GM18868 (cell line): ENCODE measurements at regions not wholly inside any gene's neighbourhood (a gene's known extent, or its start where the extent isn't known, plus 50 kb on each side); places are given as distances from the start of the nearest gene placed in this dataset.
"Not testable (repeated sequence)": the region's sequence is repeated elsewhere in the genome, so short reads cannot be mapped to it uniquely, and the experiment has no call there.

ENCODE experiments used
- ATAC-seq: cut with Tn5 transposase; IDR thresholded peaks from one replicate; pipeline ENCODE4 v1.9.1; 2021; ENCODE audit warnings: mild to moderate bottlenecking, moderate library complexity; ENCODE audit not compliant: unreplicated experiment

DNA sequence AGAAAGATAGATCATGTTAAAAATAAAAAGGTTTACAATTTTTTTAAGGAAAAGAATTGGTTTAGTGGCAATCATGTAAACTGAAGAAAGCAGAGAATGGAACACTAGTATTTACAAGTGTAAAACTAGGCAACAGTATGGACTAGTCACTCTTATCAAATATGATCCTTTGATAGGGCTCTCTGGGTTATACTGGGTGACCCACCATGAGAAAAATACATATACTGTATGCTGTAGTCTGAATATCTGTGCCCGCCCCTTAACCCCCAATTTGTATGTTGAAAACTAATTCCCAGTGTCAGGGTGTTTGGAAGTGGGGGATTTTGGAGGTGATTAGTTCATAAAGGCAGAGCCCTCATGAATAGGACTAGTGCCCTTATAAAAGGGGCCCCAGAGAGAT is 236.8 kb upstream of the TARS1 start:
- ATAC-seq, result no peak

DNA sequence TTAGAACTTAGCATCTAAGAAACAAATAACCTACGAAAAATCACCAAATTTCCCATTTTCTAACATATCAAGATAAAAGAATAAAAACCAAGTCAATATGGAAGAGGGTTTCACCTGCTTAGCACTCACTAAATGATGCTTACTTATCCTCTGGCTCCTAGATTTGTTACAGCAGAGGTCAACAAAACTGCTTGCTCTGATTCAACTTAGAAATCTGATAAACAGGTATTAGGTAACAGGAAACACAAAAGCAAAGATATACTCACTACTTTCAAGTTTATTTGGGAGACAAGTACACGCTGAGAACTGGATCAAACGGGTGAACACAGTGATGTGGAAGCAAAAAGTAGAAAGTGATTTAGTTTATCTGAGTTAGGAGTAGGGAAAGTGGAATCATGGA is 235.7 kb upstream of the TARS1 start:
- no peak for ATAC-seq

- ATAC-seq, result no peak
Observed at GRCh38 chr5:33205727-33206410, 234.9 kb upstream of the TARS1 start.

GRCh38 chr5:33206962-33207506 is 233.7 kb upstream of the TARS1 start:
- no peak for ATAC-seq

DNA sequence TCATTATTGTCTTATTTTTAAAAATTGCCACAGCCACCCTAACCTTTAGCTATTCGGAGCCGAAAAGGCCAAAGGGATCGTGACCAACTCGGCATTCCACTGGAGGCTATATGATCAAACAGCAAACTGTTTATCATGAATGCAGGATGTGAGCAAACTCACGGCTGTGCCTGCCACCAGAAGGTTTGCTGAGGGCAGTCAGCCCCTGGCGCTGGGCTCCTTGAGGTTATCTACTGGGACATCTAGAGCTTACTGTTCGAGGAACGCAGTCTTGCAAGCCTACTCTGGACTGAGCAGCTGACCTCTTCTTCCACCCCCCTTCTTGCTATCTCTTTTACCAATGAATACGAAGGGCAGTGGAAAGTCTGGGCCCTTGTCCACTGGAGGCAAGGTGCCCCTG is 231.5 kb upstream of the TARS1 start:
- ATAC-seq, result no peak

GRCh38 chr5:33210221-33210620 is 230.5 kb upstream of the TARS1 start:
- not testable (repeated sequence) for ATAC-seq

DNA sequence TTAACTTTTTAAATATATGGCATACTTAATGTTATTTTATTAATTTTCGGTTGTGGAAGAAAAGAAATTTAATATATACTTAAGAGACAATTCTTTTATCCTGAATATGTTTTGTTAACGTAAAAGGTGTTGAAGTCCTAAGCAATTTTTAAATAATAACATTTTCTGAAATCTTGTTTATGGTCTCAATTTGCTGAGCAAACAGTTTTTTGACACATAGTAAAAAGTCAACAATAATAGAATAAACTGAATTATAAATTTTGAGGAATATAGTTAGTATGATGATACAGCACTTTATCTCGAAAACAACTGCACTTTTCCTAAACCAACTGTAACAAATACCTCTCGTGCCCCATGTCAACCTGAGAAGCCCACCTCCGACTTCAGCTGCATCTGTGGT is 229.8 kb upstream of the TARS1 start:
- ATAC-seq, result no peak

GRCh38 chr5:33212439-33212838 is 228.3 kb upstream of the TARS1 start:
- no peak for ATAC-seq

- ATAC-seq, result no peak
Observed at GRCh38 chr5:33212900-33213299, 227.9 kb upstream of the TARS1 start.

DNA sequence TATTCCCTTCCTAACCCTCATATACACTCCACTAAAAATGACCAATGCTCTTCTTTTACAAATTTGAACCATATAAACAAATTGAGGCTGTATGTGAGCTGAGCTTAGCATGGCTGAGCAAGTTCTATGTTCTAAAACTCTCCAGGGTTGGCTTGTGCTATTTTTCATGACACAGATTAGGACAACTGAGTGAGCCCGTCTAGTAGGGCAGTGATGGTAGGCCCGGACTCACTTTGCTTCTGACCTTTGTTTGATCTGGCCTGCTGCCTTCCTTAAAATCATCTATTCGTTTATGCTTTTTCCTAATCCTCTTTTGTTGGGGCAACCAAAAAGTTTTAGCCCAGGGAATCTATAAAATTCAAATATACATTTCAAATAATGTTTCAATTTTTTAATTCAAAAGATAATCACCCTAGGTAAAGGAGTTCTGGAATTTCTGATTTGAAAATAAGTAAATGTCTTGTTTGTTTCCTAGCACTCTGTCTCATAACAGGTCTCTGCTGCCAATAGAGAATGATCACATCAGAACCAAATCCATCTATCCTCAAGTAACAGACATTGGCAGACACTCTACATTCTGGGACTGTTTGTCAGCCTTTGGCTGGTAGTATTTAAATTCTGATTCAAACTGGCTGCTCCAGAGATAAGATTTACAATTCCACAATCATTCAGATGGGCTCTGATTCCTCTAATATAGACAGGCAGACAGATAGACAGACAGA is 217.0 kb upstream of the TARS1 start:
- no peak for ATAC-seq

GRCh38 chr5:33224285-33224961 is 216.3 kb upstream of the TARS1 start:
- ATAC-seq, result no peak

GRCh38 chr5:33227247-33227646 is 213.5 kb upstream of the TARS1 start:
- no peak for ATAC-seq

DNA sequence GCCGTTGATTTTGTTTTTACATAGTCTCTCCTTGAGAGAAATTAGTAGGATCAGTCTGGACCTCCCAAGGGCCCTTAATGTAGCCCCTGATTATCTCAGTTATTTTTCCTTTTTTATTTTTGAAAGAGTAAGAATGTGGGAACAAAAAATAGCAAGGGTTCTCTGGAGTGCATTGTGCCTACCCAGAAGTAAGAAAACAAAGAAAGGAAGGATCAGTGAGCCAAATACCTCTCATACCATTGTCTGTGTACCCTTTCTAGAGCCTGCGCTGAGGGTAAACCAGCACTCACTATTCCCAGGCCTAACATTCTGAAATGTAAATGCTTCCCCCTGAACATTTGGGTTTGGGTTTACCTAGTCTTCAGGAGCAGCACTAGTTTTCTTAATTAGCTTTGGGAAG is 213.0 kb upstream of the TARS1 start:
- ATAC-seq, result no peak

DNA sequence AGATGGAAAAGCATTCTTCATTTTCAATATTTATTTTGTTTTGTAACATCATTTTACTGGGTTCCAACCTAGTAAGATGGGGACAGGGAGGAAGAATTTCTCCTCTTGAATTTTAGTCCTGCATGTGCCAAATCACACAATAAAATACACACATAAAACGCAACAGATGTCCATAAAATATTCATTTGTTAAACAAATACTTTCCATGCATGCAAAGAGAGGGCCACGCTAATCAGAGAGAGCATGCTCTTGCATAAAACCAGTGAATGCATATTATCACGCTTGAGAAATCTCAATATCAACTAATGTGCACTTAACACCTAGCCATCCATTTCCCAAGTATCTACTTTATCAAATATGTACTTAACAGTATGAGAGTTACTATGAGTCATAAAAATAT is 212.6 kb upstream of the TARS1 start:
- no peak for ATAC-seq

DNA sequence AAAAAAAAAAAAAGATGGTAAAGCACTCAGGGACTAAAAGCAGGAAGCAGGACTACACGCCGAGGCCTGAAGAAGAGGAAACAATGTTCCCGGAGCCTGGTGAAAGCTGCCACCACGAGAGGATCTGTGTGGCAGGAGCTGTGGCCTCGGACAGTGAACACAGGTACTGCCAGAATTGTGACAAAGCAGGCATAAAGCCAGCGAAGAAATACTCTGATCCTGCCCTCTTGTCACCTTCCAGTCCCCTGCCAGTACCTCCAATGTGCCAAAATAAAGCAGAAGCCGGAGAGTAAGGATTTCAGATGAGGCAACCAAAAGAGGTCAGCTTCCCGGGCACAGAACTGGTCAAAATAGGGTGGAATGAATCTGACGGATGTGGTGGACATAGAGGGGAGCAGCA is 211.5 kb upstream of the TARS1 start:
- no peak for ATAC-seq

DNA sequence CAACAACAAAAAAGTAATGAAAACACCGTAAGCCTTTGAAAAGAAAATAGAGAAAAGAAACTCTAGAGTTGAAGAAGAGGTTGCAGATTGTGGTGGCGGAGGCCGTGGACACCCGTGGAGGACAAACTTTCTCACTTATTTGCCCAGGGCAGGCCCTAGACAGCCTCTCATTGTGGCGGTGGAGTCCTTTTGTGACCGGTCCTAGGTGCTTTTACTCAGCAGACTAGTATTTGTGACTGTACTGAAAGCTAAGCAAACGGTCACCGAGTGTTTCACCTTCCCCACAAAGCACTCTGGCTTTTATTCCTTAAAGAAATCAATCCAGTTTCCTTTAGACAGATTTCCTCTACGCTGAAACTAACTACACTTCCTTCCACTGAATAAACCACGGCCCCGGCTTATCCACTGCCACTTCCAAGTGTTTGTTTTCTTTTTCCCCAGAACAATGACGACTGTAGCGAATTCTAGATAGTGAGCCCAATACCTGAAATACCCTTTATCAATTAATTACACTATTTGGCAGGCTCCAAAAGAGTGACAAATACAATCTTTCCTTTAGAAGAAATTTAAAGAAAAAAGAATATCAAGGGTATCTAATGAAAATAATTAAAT is 210.2 kb upstream of the TARS1 start:
- no peak for ATAC-seq

DNA sequence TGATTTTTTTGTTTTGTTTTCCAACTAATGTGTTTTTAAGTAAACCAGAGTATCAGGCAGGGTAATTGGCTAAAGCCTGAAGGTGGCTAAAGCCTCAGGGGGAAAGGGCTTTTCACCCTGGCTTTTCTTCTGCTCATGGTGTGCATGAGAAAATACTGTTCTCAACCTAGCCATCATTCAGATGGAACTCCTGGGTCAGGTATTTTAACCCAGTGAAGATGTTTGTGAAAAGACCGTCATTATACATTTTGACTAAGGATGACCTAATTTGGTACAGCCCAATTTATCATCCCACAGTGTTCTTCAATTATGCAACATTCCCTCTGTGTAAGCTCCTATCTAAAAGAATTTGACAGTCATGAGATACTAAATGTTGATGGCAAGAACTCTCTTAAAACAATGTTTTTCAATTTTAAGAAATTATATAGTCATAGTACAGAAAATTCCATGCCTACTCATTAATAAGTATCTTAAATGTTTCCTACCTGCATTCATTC is 209.5 kb upstream of the TARS1 start:
- no peak for ATAC-seq

GRCh38 chr5:33231935-33232334 is 208.8 kb upstream of the TARS1 start:
- ATAC-seq, result no peak

- no peak for ATAC-seq
Observed at GRCh38 chr5:33232731-33233505, 207.8 kb upstream of the TARS1 start.

DNA sequence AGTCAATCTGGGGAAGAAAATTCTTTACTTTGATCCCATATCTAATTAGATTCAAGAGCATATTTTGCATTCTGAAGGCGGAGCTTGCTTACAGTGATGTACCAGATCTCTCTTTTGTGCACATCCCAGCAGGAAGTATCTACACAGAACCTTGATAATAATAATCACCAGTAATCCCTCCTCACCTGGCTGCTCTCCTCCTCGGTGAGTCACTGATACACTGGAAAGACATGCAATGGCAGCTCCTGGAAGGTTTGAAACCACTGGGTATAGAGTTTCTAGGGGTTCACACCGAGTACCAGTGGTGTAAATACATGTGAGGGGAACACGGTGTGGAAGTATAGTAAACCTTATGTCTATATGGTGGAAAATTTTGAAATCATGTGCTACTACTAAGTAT is 205.5 kb upstream of the TARS1 start:
- no peak for ATAC-seq

GRCh38 chr5:33235824-33236223 is 204.9 kb upstream of the TARS1 start:
- peak; percentile 56 for ATAC-seq
